Neural progenitor cell (in vitro differentiated cells): ENCODE measurements at regions not wholly inside any gene's neighbourhood (a gene's known extent, or its start where the extent isn't known, plus 50 kb on each side); places are given as distances from the start of the nearest gene placed in this dataset.
"Not testable (repeated sequence)": the region's sequence is repeated elsewhere in the genome, so short reads cannot be mapped to it uniquely, and the experiment has no call there.

ENCODE experiments used
- CTCF ChIP-seq: fragments of 200-600 bp; sonication (generic); IDR thresholded peaks from 2 replicates; pipeline ENCODE4 v1.5.1; 2017; ENCODE audit warnings: antibody characterized with exemption, mild to moderate bottlenecking
- EZH2 ChIP-seq: fragments of 200-600 bp; sonication (generic); IDR thresholded peaks from 2 replicates; pipeline ENCODE4 v1.6.1; 2017; ENCODE audit warnings: antibody characterized with exemption, mild to moderate bottlenecking, moderate library complexity
- EZH2phosphoT487 ChIP-seq: fragments of 200-600 bp; sonication (generic); IDR thresholded peaks from 2 replicates; pipeline ENCODE4 v1.6.1; 2017; ENCODE audit warnings: antibody characterized with exemption

- TF ChIP-seq CTCF, EZH2, EZH2phosphoT487: not testable (repeated sequence)
Observed at GRCh38 chr21:38120679-38120983, 136.2 kb upstream of the KCNJ15 start.
